ENCODE measurements at regions not wholly inside any gene's neighbourhood (a gene's known extent, or its start where the extent isn't known, plus 50 kb on each side); places are given as distances from the start of the nearest gene placed in this dataset.
"Not testable (repeated sequence)": the region's sequence is repeated elsewhere in the genome, so short reads cannot be mapped to it uniquely, and the experiment has no call there.

- DNase-seq (ENCODE audit: low read depth in 4 of 4, low spot score in 3 of 4) = peak in 1 of 4 donors; percentile 20
Measured at GRCh38 chr21:30104241-30104640, 62.4 kb downstream of the CLDN17 start.

GRCh38 chr21:30102871-30103270, 63.7 kb downstream of the CLDN17 start:
- no peak for DNase-seq (ENCODE audit: low read depth in 4 of 4, low spot score in 3 of 4)

DNA sequence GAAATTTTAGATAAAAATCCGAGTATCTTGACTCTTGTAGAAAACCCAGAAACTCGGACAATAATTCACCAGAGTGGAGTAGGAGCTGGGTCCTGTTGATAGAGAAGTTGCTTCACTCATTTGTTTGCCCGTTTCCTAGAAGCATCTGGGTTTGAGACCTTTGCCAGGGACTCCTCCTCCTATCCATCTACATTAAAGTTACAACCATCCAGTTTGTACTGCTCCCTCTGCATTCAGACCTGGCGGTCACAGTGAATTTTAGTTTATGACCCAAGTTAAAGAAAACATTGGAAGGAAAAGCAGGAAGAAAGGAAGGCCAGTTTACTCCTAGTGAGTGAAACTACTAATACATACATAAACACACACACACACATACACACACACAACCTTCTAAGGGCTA, 64.6 kb downstream of the CLDN17 start:
- no peak for DNase-seq (ENCODE audit: low read depth in 4 of 4, low spot score in 3 of 4)

DNA sequence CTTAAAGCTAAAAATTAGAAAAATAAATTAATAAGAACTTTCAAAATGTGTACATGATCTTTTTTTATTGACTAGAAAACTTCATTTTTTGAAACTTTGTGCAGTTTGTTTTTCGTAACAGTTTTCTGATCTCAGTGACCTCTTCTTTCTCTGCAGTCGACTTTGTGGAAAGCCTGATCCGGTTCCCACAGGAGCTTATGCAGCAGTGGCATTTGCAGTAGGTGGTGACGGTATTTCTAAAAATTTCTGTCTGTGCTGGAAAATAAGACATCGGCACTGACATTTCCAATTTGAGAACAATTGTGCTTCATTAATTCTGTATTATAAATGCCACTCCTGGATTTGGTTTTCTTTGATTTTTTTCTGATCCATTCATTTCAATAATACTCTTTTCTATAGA, 68.8 kb downstream of the CLDN17 start:
- no peak for DNase-seq (ENCODE audit: low read depth in 4 of 4, low spot score in 3 of 4)

GRCh38 chr21:30083225-30083945, 83.2 kb downstream of the CLDN17 start:
- no peak for DNase-seq (ENCODE audit: low read depth in 4 of 4, low spot score in 3 of 4)

GRCh38 chr21:30081506-30081905, 85.1 kb downstream of the CLDN17 start:
- DNase-seq (ENCODE audit: low read depth in 4 of 4, low spot score in 3 of 4) = no peak

- DNase-seq (ENCODE audit: low read depth in 4 of 4, low spot score in 3 of 4) = no peak
Measured at GRCh38 chr21:30072496-30072895, 94.1 kb downstream of the CLDN17 start.

DNA sequence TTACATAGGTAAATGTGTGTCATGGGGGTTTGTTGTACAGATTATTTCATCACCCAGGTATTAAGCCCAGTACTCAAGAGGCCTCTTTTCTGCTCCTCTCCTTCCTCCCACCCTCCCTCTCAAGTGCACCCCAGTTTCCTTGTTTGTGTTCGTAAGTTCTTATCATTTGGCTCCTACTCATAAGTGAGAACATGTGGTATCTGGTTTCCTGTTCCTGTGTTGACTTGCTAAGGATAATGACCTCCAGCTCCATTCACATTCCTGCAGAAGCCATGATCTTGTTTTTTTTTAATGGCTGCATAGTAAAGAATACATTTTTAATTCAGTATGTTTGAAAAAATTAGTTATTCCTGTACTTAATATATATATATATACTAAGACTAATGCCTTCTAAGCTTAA, 107.7 kb downstream of the CLDN17 start:
- no peak for DNase-seq (ENCODE audit: low read depth in 4 of 4, low spot score in 3 of 4)

DNA sequence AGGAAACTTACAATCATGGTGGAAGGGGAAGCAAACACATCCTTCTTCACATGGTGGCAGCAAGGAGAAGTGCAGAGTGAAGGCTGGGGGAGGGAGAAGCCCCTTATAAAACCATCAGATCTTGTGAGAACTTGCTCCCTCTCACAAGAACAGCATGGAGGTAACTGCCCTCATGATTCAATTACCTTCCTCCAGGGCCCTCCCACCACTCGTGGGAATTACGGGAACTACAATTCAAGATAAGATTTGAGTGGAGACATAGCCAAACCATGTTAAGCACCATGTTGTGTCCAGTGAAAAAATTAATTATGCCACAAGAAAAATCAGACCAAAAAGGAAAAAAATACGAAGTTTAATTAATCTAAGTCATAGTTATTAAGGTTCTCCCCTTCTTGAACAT, 109.5 kb downstream of the CLDN17 start:
- DNase-seq (ENCODE audit: low read depth in 4 of 4, low spot score in 3 of 4) = no peak

DNA sequence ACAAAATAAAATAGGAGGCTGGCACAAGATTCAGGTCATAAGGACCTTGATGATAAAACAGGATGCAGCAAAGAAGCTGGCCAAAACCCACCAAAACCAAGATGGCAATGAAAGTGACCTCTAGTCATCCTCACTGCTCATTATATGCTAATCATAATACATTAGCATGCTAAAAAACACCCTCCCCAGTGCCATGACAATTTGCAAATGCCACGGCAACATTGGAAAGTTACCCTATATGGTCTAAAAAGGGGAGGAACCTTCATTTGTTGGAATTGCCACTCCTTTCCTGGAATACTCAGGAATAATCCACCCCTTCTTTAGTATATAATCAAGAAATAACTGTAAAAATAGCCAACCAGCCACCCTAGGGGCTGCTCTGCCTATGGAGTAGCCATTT, 108.8 kb upstream of the GRIK1 start:
- DNase-seq (ENCODE audit: low read depth in 4 of 4, low spot score in 3 of 4) = no peak

GRCh38 chr21:30044447-30045064, 104.8 kb upstream of the GRIK1 start:
- peak in 1 of 4 donors; percentile 5 for DNase-seq (ENCODE audit: low read depth in 4 of 4, low spot score in 3 of 4)

- DNase-seq (ENCODE audit: low read depth in 4 of 4, low spot score in 3 of 4) = no peak
Measured at GRCh38 chr21:30042443-30042842, 102.6 kb upstream of the GRIK1 start.

DNA sequence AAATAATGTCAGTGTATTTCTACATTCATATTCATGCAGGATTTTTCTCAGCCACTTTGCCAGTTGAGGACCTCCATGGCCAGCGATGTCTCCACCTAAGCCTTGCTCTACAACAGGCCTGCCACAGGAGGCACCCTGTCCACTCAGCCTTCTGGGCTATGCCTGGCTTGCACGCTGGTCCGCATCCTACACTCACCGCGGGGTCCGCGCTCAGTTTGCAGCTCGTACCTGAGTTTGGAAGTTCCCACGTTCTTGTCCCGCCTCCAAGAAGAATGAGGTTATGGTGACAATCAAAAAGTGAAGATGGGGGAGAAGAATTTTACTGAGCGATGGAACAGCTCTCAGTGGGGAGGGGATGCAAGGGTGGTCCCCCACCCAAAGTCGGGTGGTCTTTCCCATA, 93.6 kb upstream of the GRIK1 start:
- DNase-seq (ENCODE audit: low read depth in 4 of 4, low spot score in 3 of 4) = no peak

DNA sequence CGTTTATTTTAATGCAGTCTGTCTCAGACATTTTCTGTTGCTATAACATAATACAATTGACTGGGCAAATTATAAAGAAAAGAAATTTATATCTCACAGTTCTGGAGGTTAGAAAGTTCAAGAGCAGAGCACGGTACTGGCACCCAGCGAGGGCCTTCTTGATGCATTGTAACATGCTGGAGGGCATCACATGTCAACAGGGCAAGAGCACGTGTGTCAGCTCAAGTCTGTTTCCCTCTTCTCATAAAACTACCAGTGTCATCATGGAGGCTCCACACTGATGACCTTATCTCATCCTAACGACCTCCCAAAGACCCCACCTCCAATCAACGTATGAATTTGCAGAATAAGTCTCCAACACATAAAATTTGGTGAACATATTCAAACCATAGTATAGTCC, 90.6 kb upstream of the GRIK1 start:
- no peak for DNase-seq (ENCODE audit: low read depth in 4 of 4, low spot score in 3 of 4)

DNA sequence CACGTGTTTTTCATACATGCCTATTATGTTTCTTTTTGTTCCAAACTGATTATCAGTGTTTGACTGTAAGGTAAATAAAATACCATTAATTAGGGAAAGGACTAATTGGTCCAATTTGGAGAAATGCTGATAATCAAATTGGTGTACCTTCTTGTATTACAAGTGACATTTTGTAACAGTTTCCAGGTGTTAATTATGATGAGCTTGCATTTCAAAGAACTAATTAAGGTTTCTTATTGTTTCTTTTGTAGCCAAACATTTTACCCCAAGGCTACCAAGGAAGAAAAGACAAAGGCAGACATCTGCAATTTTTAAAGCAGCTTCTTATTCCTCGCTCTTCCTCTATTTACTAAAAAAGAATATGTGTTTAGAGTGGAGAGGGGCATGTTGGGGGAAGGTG, 88.7 kb upstream of the GRIK1 start:
- no peak for DNase-seq (ENCODE audit: low read depth in 4 of 4, low spot score in 3 of 4)

- DNase-seq (ENCODE audit: low read depth in 4 of 4, low spot score in 3 of 4) = no peak
Measured at GRCh38 chr21:30027986-30028385, 88.2 kb upstream of the GRIK1 start.

DNA sequence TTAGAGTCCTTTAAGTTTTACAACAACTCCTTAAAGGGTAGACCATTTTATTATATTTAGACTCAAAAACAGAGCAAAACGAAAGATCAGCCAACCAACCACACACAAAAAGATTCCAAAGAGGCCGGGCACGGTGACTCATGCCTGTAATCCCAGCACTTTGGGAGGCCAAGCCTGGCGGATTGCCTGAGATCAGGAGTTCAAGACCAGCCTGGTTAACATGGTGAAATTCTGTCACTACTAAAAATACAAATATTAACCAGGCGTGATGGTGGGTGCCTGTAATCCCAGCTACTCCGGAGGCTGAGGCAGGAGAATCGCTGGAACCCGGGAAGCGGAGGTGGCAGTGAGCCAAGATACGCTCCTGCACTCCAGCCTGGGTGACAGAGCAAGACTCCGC, 83.3 kb upstream of the GRIK1 start:
- not testable (repeated sequence) for DNase-seq (ENCODE audit: low read depth in 4 of 4, low spot score in 3 of 4)

GRCh38 chr21:30014886-30015285, 75.1 kb upstream of the GRIK1 start:
- DNase-seq (ENCODE audit: low read depth in 4 of 4, low spot score in 3 of 4) = no peak

GRCh38 chr21:29991624-29992023, 51.8 kb upstream of the GRIK1 start:
- no peak for DNase-seq (ENCODE audit: low read depth in 4 of 4, low spot score in 3 of 4)

- no peak for DNase-seq (ENCODE audit: low read depth in 4 of 4, low spot score in 3 of 4)
Measured at GRCh38 chr21:29989634-29990234, 49.9 kb upstream of the GRIK1 start.

All from left renal pelvis (tissue), 4 donors.